ENCODE measurements at regions not wholly inside any gene's neighbourhood (a gene's known extent, or its start where the extent isn't known, plus 50 kb on each side); places are given as distances from the start of the nearest gene placed in this dataset.

GRCh38 chr15:48038221-48038620 is 82.6 kb upstream of the SLC24A5 start:
- TF ChIP-seq ARID4B (CRISPR knock-in tag; IDR thresholded peaks at IDR 0.05; ENCODE audit: borderline replicate concordance), result no peak
- TF ChIP-seq ZNF671 (CRISPR knock-in tag; IDR thresholded peaks at IDR 0.05), result no peak
